ENCODE measurements at regions not wholly inside any gene's neighbourhood (a gene's known extent, or its start where the extent isn't known, plus 50 kb on each side); places are given as distances from the start of the nearest gene placed in this dataset.
"Not testable (repeated sequence)": the region's sequence is repeated elsewhere in the genome, so short reads cannot be mapped to it uniquely, and the experiment has no call there.

GRCh38 chr5:67986761-67987160, 228.8 kb upstream of the PIK3R1 start:
- Histone ChIP-seq H3K27me3 (ENCODE audit: control insufficient read depth, insufficient read depth, low read length) (no peaks in the 10 kb centered on the region), H3K27ac (ENCODE audit: insufficient read depth, low read length, poor library complexity, severe bottlenecking) (no peak overlapping the region), H3K36me3 (ENCODE audit: control insufficient read depth, insufficient read depth, low read length) (no peaks in the 10 kb centered on the region), H3K4me3 (ENCODE audit: low read depth, low read length) (no peak overlapping the region), H3K4me1 (ENCODE audit: control insufficient read depth, insufficient read depth, low read length, poor library complexity, severe bottlenecking) (no peaks in the 10 kb centered on the region), H3K9me3 (ENCODE audit: control insufficient read depth in 2 of 2, low read length in 2 of 2) (no peaks in the 10 kb centered on the region)
- Mint-ChIP-seq H3K9me3 (no peaks in the 10 kb centered on the region), H3K4me3 (no peak overlapping the region), H3K36me3 (no peaks in the 10 kb centered on the region), H3K27me3 (peaks cover 6% of the 10 kb centered on the region), H3K27ac (no peak overlapping the region), H3K4me1 (no peaks in the 10 kb centered on the region)
- no peak for DNase-seq
- ATAC-seq (ENCODE audit: low read depth in 2 of 2) = no peak

GRCh38 chr5:67985686-67986387, 229.7 kb upstream of the PIK3R1 start:
- no peaks in the 10 kb centered on the region for H3K27me3 ChIP-seq (ENCODE audit: control insufficient read depth, insufficient read depth, low read length)
- Mint-ChIP-seq H3K9me3 (peaks cover 0 to 1% (median 0%) of the 10 kb centered on the region in 7 donors), H3K27me3 (peaks cover 5% of the 10 kb centered on the region), H3K4me1 (no peaks in the 10 kb centered on the region), H3K4me3 (no peak overlapping the region), H3K27ac (no peak overlapping the region), H3K36me3 (no peaks in the 10 kb centered on the region)
- no peak overlapping the region for H3K4me3 ChIP-seq (ENCODE audit: low read depth, low read length)
- H3K36me3 ChIP-seq (ENCODE audit: control insufficient read depth, insufficient read depth, low read length) = no peaks in the 10 kb centered on the region
- ATAC-seq (ENCODE audit: low read depth in 2 of 2) (no peak), DNase-seq (no peak)
- no peaks in the 10 kb centered on the region for H3K4me1 ChIP-seq (ENCODE audit: control insufficient read depth, insufficient read depth, low read length, poor library complexity, severe bottlenecking)
- H3K27ac ChIP-seq (ENCODE audit: insufficient read depth, low read length, poor library complexity, severe bottlenecking) = no peak overlapping the region
- no peaks in the 10 kb centered on the region for H3K9me3 ChIP-seq (ENCODE audit: control insufficient read depth in 2 of 2, low read length in 2 of 2)

DNA sequence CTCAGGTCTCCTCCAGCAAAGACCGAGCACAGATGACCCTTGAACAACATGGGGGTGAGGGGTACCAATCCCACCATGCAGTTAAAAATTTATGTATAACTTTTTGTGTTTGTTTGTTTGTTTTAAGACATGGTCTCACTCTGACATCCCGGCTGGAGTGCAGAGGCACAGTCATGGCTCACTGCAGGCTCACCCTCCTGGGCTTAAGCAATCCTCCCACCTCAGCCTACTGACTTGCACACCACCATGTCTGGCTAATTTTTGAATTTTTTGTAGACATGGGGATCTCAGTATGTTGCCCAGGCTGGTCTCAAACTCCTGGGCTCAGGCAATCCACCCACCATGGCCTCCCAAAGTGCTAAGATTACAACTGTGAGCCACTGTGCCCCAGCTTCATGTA, 231.0 kb upstream of the PIK3R1 start:
- Mint-ChIP-seq H3K4me3 (no peak overlapping the region), H3K27ac (no peak overlapping the region), H3K27me3 (peaks cover 4% of the 10 kb centered on the region), H3K9me3 (peaks cover 0 to 1% (median 0%) of the 10 kb centered on the region in 7 donors), H3K36me3 (no peaks in the 10 kb centered on the region), H3K4me1 (no peaks in the 10 kb centered on the region)
- no peaks in the 10 kb centered on the region for H3K36me3 ChIP-seq (ENCODE audit: control insufficient read depth, insufficient read depth, low read length)
- no peak for ATAC-seq (ENCODE audit: low read depth in 2 of 2)
- H3K4me3 ChIP-seq (ENCODE audit: low read depth, low read length) = no peak overlapping the region
- H3K27me3 ChIP-seq (ENCODE audit: control insufficient read depth, insufficient read depth, low read length) = no peaks in the 10 kb centered on the region
- DNase-seq = no peak
- H3K27ac ChIP-seq (ENCODE audit: insufficient read depth, low read length, poor library complexity, severe bottlenecking) = no peak overlapping the region
- no peaks in the 10 kb centered on the region for H3K9me3 ChIP-seq (ENCODE audit: control insufficient read depth in 2 of 2, low read length in 2 of 2)
- H3K4me1 ChIP-seq (ENCODE audit: control insufficient read depth, insufficient read depth, low read length, poor library complexity, severe bottlenecking) = no peaks in the 10 kb centered on the region

DNA sequence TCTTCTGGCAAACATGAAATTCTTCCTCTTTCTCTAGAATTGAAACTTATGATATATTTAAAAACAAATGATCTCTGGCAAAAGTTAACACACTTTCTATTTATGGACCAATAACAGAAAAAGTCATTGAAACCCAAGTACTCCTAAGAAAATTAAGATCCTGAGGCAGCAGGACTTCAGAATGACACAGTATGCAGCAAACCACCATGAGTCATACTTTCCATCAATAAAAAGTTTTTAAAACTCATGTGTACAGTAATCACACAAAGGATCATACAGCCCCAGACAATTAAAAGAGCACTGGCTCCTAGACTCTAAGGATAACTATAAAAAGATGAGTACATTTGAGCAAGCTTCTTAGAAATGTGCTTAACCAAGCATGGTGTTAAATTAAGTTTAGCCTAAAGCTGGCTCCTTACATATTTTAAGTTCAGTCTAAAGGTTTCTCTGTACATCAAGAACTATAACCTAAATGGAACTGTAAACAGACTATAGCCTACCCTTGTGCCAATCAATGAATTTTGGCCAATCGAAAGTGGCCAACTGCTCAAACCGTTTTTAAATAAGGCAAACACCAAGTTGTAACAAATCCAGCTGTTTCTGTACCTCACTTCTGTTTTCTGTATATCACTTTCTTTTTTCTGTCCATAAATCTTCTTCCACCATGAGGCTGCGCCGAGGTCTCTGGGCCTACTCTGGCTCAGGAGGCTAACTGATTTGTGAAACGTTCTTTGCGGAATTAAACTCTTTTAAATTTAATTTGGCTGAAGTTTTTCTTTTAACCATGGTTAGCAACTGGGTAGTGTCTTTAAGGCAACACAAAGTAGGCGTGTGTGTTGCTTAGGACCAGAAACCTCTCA, 232.1 kb upstream of the PIK3R1 start:
- peaks cover 4% of the 10 kb centered on the region for H3K27me3 Mint-ChIP-seq
- H3K27ac Mint-ChIP-seq = no peak overlapping the region
- H3K4me3 ChIP-seq (ENCODE audit: low read depth, low read length) = no peak overlapping the region
- no peaks in the 10 kb centered on the region for H3K4me1 Mint-ChIP-seq
- no peaks in the 10 kb centered on the region for H3K4me1 ChIP-seq (ENCODE audit: control insufficient read depth, insufficient read depth, low read length, poor library complexity, severe bottlenecking)
- DNase-seq (no peak), ATAC-seq (ENCODE audit: low read depth in 2 of 2) (no peak)
- H3K36me3 Mint-ChIP-seq = no peaks in the 10 kb centered on the region
- H3K4me3 Mint-ChIP-seq = no peak overlapping the region
- no peak overlapping the region for H3K27ac ChIP-seq (ENCODE audit: insufficient read depth, low read length, poor library complexity, severe bottlenecking)
- no peaks in the 10 kb centered on the region for H3K27me3 ChIP-seq (ENCODE audit: control insufficient read depth, insufficient read depth, low read length)
- no peaks in the 10 kb centered on the region for H3K36me3 ChIP-seq (ENCODE audit: control insufficient read depth, insufficient read depth, low read length)
- H3K9me3 ChIP-seq (ENCODE audit: control insufficient read depth in 2 of 2, low read length in 2 of 2) = no peaks in the 10 kb centered on the region
- H3K9me3 Mint-ChIP-seq = peaks cover 0 to 1% (median 0%) of the 10 kb centered on the region in 7 donors

DNA sequence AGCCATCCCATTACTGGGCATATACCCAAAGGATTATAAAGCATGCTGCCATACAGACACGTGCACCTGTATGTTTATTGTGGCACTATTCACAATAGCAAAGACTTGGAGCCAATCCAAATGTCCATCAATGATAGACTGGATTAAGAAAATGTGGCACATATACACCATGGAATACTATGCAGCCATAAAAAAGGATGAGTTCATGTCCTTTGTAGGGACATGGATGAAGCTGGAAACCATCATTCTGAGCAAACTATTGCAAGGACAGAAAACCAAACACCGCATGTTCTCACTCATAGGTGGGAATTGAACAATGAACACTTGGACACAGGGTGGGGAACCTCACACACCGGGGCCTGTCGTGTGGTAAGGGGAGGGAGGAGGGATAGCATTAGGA, 233.4 kb upstream of the PIK3R1 start:
- ATAC-seq (ENCODE audit: low read depth in 2 of 2); DNase-seq; H3K27me3 ChIP-seq (ENCODE audit: control insufficient read depth, insufficient read depth, low read length); H3K4me1 ChIP-seq (ENCODE audit: control insufficient read depth, insufficient read depth, low read length, poor library complexity, severe bottlenecking); H3K27ac ChIP-seq (ENCODE audit: insufficient read depth, low read length, poor library complexity, severe bottlenecking); H3K9me3 ChIP-seq (ENCODE audit: control insufficient read depth in 2 of 2, low read length in 2 of 2); H3K36me3 ChIP-seq (ENCODE audit: control insufficient read depth, insufficient read depth, low read length); H3K27ac Mint-ChIP-seq; H3K4me1 Mint-ChIP-seq; H3K4me3 ChIP-seq (ENCODE audit: low read depth, low read length); H3K4me3 Mint-ChIP-seq; H3K36me3 Mint-ChIP-seq; H3K9me3 Mint-ChIP-seq: not testable (repeated sequence)
- peaks cover 10% of the 10 kb centered on the region for H3K27me3 Mint-ChIP-seq

DNA sequence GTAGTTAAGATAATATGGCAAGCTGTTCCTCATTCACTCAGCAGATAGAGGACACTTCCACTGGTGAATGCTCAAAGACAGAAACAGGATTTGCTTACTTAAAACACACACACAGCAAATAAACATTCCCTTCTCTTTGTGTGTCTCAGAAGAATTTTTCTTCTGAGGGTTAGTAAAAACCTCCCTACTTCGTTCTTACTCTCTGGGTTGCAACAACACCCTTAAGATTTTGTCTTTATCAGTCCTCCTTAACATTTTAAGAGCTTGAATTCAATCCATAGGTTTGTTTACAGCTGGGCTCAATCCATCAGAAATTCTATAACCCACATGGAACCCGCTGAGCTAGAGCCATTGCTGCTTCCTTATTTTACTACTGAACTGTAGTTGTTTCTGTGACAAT, 237.4 kb upstream of the PIK3R1 start:
- Histone ChIP-seq H3K27me3 (ENCODE audit: control insufficient read depth, insufficient read depth, low read length) (no peaks in the 10 kb centered on the region), H3K9me3 (ENCODE audit: control insufficient read depth in 2 of 2, low read length in 2 of 2) (no peaks in the 10 kb centered on the region), H3K27ac (ENCODE audit: insufficient read depth, low read length, poor library complexity, severe bottlenecking) (no peak overlapping the region), H3K4me1 (ENCODE audit: control insufficient read depth, insufficient read depth, low read length, poor library complexity, severe bottlenecking) (no peaks in the 10 kb centered on the region), H3K4me3 (ENCODE audit: low read depth, low read length) (no peak overlapping the region), H3K36me3 (ENCODE audit: control insufficient read depth, insufficient read depth, low read length) (no peaks in the 10 kb centered on the region)
- Mint-ChIP-seq H3K4me3 (no peak overlapping the region), H3K4me1 (no peaks in the 10 kb centered on the region), H3K27ac (no peak overlapping the region), H3K9me3 (peaks cover 0 to 1% (median 0%) of the 10 kb centered on the region in 7 donors), H3K36me3 (no peaks in the 10 kb centered on the region), H3K27me3 (peaks cover 10% of the 10 kb centered on the region)
- ATAC-seq (ENCODE audit: low read depth in 2 of 2) (no peak), DNase-seq (no peak)

- H3K4me1 ChIP-seq (ENCODE audit: control insufficient read depth, insufficient read depth, low read length, poor library complexity, severe bottlenecking) = no peaks in the 10 kb centered on the region
- Mint-ChIP-seq H3K9me3 (peaks cover 0 to 1% (median 0%) of the 10 kb centered on the region in 7 donors), H3K27ac (no peak overlapping the region), H3K36me3 (no peaks in the 10 kb centered on the region), H3K27me3 (peaks cover 10% of the 10 kb centered on the region), H3K4me3 (no peak overlapping the region), H3K4me1 (no peaks in the 10 kb centered on the region)
- ATAC-seq (ENCODE audit: low read depth in 2 of 2) (no peak), DNase-seq (no peak)
- no peaks in the 10 kb centered on the region for H3K27me3 ChIP-seq (ENCODE audit: control insufficient read depth, insufficient read depth, low read length)
- H3K9me3 ChIP-seq (ENCODE audit: control insufficient read depth in 2 of 2, low read length in 2 of 2) = no peaks in the 10 kb centered on the region
- H3K36me3 ChIP-seq (ENCODE audit: control insufficient read depth, insufficient read depth, low read length) = no peaks in the 10 kb centered on the region
- no peak overlapping the region for H3K27ac ChIP-seq (ENCODE audit: insufficient read depth, low read length, poor library complexity, severe bottlenecking)
- no peak overlapping the region for H3K4me3 ChIP-seq (ENCODE audit: low read depth, low read length)
These were observed 238.5 kb upstream of the PIK3R1 start for GRCh38 chr5:67976891-67977601.
